Trophoblast cell (in vitro differentiated cells and primary cell): ENCODE measurements at regions not wholly inside any gene's neighbourhood (a gene's known extent, or its start where the extent isn't known, plus 50 kb on each side); places are given as distances from the start of the nearest gene placed in this dataset.

Source experiments
- DNase-seq, 2 donors: peaks; one replicate each; pipeline ENCODE4 v3.0.0-alpha.2; 2016
- H2AFZ ChIP-seq: 2 replicates; pipeline ENCODE4 v1.6.1; 2013; ENCODE audit warnings: low read length, moderate library complexity, mild to moderate bottlenecking; ENCODE audit not compliant: insufficient read depth, poor library complexity
- H2AK5ac ChIP-seq: 2 replicates; pipeline ENCODE4 v1.6.1; 2013; ENCODE audit warnings: mild to moderate bottlenecking, low read length
- H2BK120ac ChIP-seq: 2 replicates; pipeline ENCODE4 v1.6.1; 2013; ENCODE audit warnings: low read length, mild to moderate bottlenecking, moderate library complexity; ENCODE audit not compliant: insufficient read depth, poor library complexity
- H2BK12ac ChIP-seq: 2 replicates; pipeline ENCODE4 v1.6.1; 2013; ENCODE audit warnings: mild to moderate bottlenecking, low read length, moderate library complexity
- H2BK5ac ChIP-seq: 2 replicates; pipeline ENCODE4 v1.6.1; 2013; ENCODE audit warnings: low read length, low read depth, moderate library complexity, mild to moderate bottlenecking; ENCODE audit not compliant: poor library complexity
- H3K14ac ChIP-seq: 2 replicates; pipeline ENCODE4 v1.6.1; 2013; ENCODE audit warnings: mild to moderate bottlenecking, low read length
- H3K18ac ChIP-seq: 2 replicates; pipeline ENCODE4 v1.6.1; 2013; ENCODE audit warnings: mild to moderate bottlenecking, low read length
- H3K23ac ChIP-seq: 2 replicates; pipeline ENCODE4 v1.6.1; 2013; ENCODE audit warnings: low read length
- H3K27ac ChIP-seq: 2 replicates; pipeline ENCODE4 v1.5.1; 2013; ENCODE audit warnings: low read depth, mild to moderate bottlenecking, inconsistent platforms, low read length, moderate library complexity
- H3K27me3 ChIP-seq: 2 replicates; pipeline ENCODE4 v1.6.1; 2013; ENCODE audit warnings: inconsistent platforms, mild to moderate bottlenecking, low read length, moderate library complexity; ENCODE audit not compliant: insufficient read depth
- H3K36me3 ChIP-seq, 2 experiments: 1 replicate in 1 of 2; 2 replicates in 1 of 2; pipeline ENCODE4 v1.6.1; 2013; ENCODE audit warnings: low read length in 2 of 2, mild to moderate bottlenecking in 2 of 2, moderate library complexity in 1 of 2; ENCODE audit not compliant: insufficient read depth in 2 of 2, control insufficient read depth in 1 of 2
- H3K4ac ChIP-seq: 2 replicates; pipeline ENCODE4 v1.6.1; 2013; ENCODE audit warnings: low read depth, mild to moderate bottlenecking, low read length, moderate library complexity
- H3K4me1 ChIP-seq, 2 experiments: 1 replicate in 1 of 2; 2 replicates in 1 of 2; pipeline ENCODE4 v1.6.1; 2013; ENCODE audit warnings: low read length in 2 of 2, mild to moderate bottlenecking in 2 of 2, moderate library complexity in 1 of 2; ENCODE audit not compliant: insufficient read depth in 2 of 2, control insufficient read depth in 1 of 2
- H3K4me2 ChIP-seq: 2 replicates; pipeline ENCODE4 v1.6.1; 2013; ENCODE audit warnings: inconsistent platforms, mild to moderate bottlenecking, low read length, moderate library complexity
- H3K4me3 ChIP-seq: 2 replicates; pipeline ENCODE4 v1.5.1; 2013; ENCODE audit warnings: mild to moderate bottlenecking, low read depth, low read length, inconsistent platforms
- H3K79me1 ChIP-seq: one replicate; pipeline ENCODE4 v1.6.1; 2013; ENCODE audit warnings: low read length
- H3K79me2 ChIP-seq: 2 replicates; pipeline ENCODE4 v1.6.1; 2013; ENCODE audit warnings: low read length, mild to moderate bottlenecking; ENCODE audit not compliant: control insufficient read depth, insufficient read depth, poor library complexity
- H3K9ac ChIP-seq: 2 replicates; pipeline ENCODE4 v1.6.1; 2013; ENCODE audit warnings: mild to moderate bottlenecking, low read length
- H3K9me3 ChIP-seq: 2 replicates; pipeline ENCODE4 v1.6.1; 2013; ENCODE audit warnings: low read depth, mild to moderate bottlenecking, control low read depth, inconsistent platforms, low read length; ENCODE audit not compliant: insufficient read depth
- H4K12ac ChIP-seq: 2 replicates; pipeline ENCODE4 v1.6.1; 2013; ENCODE audit warnings: low read depth, mild to moderate bottlenecking, low read length, moderate library complexity
- H4K8ac ChIP-seq: 2 replicates; pipeline ENCODE4 v1.6.1; 2013; ENCODE audit warnings: low read depth, mild to moderate bottlenecking, low read length, moderate library complexity
- H4K91ac ChIP-seq: one replicate; pipeline ENCODE4 v1.6.1; 2013; ENCODE audit warnings: low read depth, mild to moderate bottlenecking, low read length, moderate library complexity
- WGBS: extraction: QIAGEN DNeasy Blood & Tissue Kit; methylation state at CpG from one replicate; pipeline ENCODE4 v1.1.7; 2013; ENCODE audit warnings: missing lambda C conversion rate; ENCODE audit not compliant: insufficient read length, insufficient coverage; ENCODE audit errors: extremely low coverage; 5-methylcytosine and 5-hydroxymethylcytosine counted together

DNA sequence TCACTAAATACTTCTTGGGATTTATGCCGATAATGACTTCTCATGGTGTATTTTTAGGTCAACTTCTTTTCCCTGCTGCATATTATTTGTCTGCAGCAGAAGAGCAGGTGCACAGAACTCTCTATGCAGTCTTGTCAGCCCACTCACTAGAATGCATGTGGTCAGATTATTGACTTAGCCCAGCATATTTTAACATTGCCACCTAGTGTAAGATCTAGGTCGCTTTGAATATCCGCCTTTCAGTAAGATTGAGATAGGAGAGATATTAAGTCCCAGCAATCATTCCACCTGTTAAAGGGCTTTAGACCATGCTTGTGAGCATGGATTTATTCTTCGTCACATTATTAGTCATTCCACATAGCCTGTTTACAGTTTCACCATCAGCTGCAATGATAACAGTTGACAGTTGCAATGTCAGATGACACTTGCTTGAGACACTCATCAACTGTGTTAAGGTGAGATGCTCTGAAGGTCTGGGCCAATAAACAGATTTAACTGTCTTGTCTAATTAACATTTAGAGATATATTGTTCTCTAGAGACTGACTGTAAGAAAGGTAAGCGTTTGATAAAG lies 491.7 kb downstream of the ARL4A start:
- no peak overlapping the region for H2BK12ac ChIP-seq
- H3K9ac ChIP-seq: no peak overlapping the region
- no peaks in the 10 kb centered on the region for H3K36me3 ChIP-seq
- H4K12ac ChIP-seq: no peak overlapping the region
- no peak overlapping the region for H3K14ac ChIP-seq
- no peaks in the 10 kb centered on the region for H3K79me1 ChIP-seq
- H4K8ac ChIP-seq: no peak overlapping the region
- no peak for DNase-seq
- H3K4me3 ChIP-seq: no peak overlapping the region
- no peak overlapping the region for H2BK120ac ChIP-seq
- H2BK5ac ChIP-seq: no peak overlapping the region
- H3K4me1 ChIP-seq: no peaks in the 10 kb centered on the region
- no peak overlapping the region for H2AFZ ChIP-seq
- H3K9me3 ChIP-seq: no peaks in the 10 kb centered on the region
- H3K4ac ChIP-seq: no peak overlapping the region
- no peak overlapping the region for H3K27ac ChIP-seq
- no CpG with 5 or more reads among the region's 5 CpGs for WGBS
- no peak overlapping the region for H2AK5ac ChIP-seq
- H3K18ac ChIP-seq: no peak overlapping the region
- H3K27me3 ChIP-seq: no peaks in the 10 kb centered on the region
- H3K79me2 ChIP-seq: no peaks in the 10 kb centered on the region
- H3K4me2 ChIP-seq: no peak overlapping the region
- H4K91ac ChIP-seq: no peak overlapping the region
- no peak overlapping the region for H3K23ac ChIP-seq

- H3K4me2 ChIP-seq: no peak overlapping the region
- no peak overlapping the region for H3K9ac ChIP-seq
- no peak overlapping the region for H3K27ac ChIP-seq
- no peak overlapping the region for H2BK12ac ChIP-seq
- no peak overlapping the region for H3K14ac ChIP-seq
- H3K18ac ChIP-seq: no peak overlapping the region
- H2AFZ ChIP-seq: no peak overlapping the region
- no peak overlapping the region for H3K4me3 ChIP-seq
- no peak overlapping the region for H3K23ac ChIP-seq
- H4K12ac ChIP-seq: no peak overlapping the region
- H3K4ac ChIP-seq: no peak overlapping the region
- H4K8ac ChIP-seq: no peak overlapping the region
- DNase-seq: peak in 1 of 2 donors; percentile 37
- H3K79me2 ChIP-seq: no peaks in the 10 kb centered on the region
- no peaks in the 10 kb centered on the region for H3K4me1 ChIP-seq
- H3K27me3 ChIP-seq: no peaks in the 10 kb centered on the region
- no peak overlapping the region for H4K91ac ChIP-seq
- WGBS: no CpG with 5 or more reads among the region's 5 CpGs
- no peaks in the 10 kb centered on the region for H3K9me3 ChIP-seq
- no peaks in the 10 kb centered on the region for H3K36me3 ChIP-seq
- H2BK5ac ChIP-seq: no peak overlapping the region
- no peak overlapping the region for H2AK5ac ChIP-seq
- H2BK120ac ChIP-seq: no peak overlapping the region
- H3K79me1 ChIP-seq: no peaks in the 10 kb centered on the region
Observed at GRCh38 chr7:13179775-13180523, 492.5 kb downstream of the ARL4A start.

GRCh38 chr7:13181216-13181615 lies 493.8 kb downstream of the ARL4A start:
- Histone ChIP-seq H3K23ac (no peak overlapping the region), H2BK120ac (no peak overlapping the region), H2AK5ac (no peak overlapping the region), H3K4ac (no peak overlapping the region), H3K18ac (no peak overlapping the region), H2BK5ac (no peak overlapping the region), H2AFZ (no peak overlapping the region), H2BK12ac (no peak overlapping the region), H4K91ac (no peak overlapping the region), H3K79me1 (no peaks in the 10 kb centered on the region), H3K14ac (no peak overlapping the region), H3K4me2 (no peak overlapping the region), H3K9ac (no peak overlapping the region), H4K12ac (no peak overlapping the region), H3K27me3 (no peaks in the 10 kb centered on the region), H3K27ac (no peak overlapping the region), H4K8ac (no peak overlapping the region), H3K79me2 (no peaks in the 10 kb centered on the region), H3K9me3 (no peaks in the 10 kb centered on the region), H3K4me1 (no peaks in the 10 kb centered on the region), H3K36me3 (no peaks in the 10 kb centered on the region), H3K4me3 (no peak overlapping the region)
- no CpG with 5 or more reads among the region's 3 CpGs for WGBS
- DNase-seq: no peak

DNA sequence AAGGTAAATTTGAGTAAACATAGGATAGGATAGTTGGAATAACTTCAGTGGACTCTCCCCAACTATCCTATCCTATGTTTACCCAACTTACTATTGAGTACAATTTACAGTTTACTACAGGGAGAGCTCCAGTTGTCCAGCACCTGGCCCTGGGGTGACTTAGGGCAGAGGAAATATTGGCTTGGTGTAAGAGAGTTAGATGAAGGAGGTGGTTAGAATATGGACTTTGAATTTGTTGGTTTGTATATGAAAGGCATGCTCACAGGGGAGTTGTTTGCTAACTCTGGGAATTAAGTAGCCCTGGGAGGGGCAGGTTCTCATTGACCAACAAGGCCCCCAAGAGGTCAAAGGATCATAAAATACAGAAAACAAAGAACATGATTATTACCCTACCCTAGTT lies 497.7 kb downstream of the ARL4A start:
- no peak overlapping the region for H3K14ac ChIP-seq
- no peaks in the 10 kb centered on the region for H3K4me1 ChIP-seq
- H2BK5ac ChIP-seq: no peak overlapping the region
- no peaks in the 10 kb centered on the region for H3K79me1 ChIP-seq
- no peak overlapping the region for H2AFZ ChIP-seq
- H4K8ac ChIP-seq: no peak overlapping the region
- H3K4me2 ChIP-seq: no peak overlapping the region
- H2AK5ac ChIP-seq: no peak overlapping the region
- no peak overlapping the region for H2BK120ac ChIP-seq
- H3K18ac ChIP-seq: no peak overlapping the region
- no peaks in the 10 kb centered on the region for H3K79me2 ChIP-seq
- no peaks in the 10 kb centered on the region for H3K27me3 ChIP-seq
- H2BK12ac ChIP-seq: no peak overlapping the region
- no peaks in the 10 kb centered on the region for H3K9me3 ChIP-seq
- no peaks in the 10 kb centered on the region for H3K36me3 ChIP-seq
- no peak overlapping the region for H4K12ac ChIP-seq
- no peak overlapping the region for H3K4ac ChIP-seq
- H3K4me3 ChIP-seq: no peak overlapping the region
- H3K23ac ChIP-seq: no peak overlapping the region
- H3K9ac ChIP-seq: no peak overlapping the region
- no peak for DNase-seq
- no peak overlapping the region for H3K27ac ChIP-seq
- H4K91ac ChIP-seq: no peak overlapping the region
